AG04449 (cell line): ENCODE measurements at regions not wholly inside any gene's neighbourhood (a gene's known extent, or its start where the extent isn't known, plus 50 kb on each side); places are given as distances from the start of the nearest gene placed in this dataset.

Source experiments
- CTCF ChIA-PET: fragments of 350-600 bp; formaldehyde crosslinking; extraction: SDS; loops from one replicate; lab custom pipeline; 2021; ENCODE audit warnings: antibody characterized with exemption; lab: Yijun Ruan, JAX
- POLR2A ChIA-PET: fragments of 400-600, 350-600 bp; formaldehyde crosslinking; extraction: SDS; loops from one replicate; lab custom pipeline; 2020; ENCODE audit warnings: antibody characterized with exemption, inconsistent platforms; lab: Yijun Ruan, JAX
- DNase-seq: peaks from one replicate; pipeline ENCODE4 v3.0.0-alpha.2; 2010; ENCODE audit warnings: low read depth, low spot score
- H3K4me3 ChIP-seq: 2 replicates; pipeline ENCODE4 v1.5.1; 2011; ENCODE audit warnings: low read depth, mild to moderate bottlenecking, control low read depth, low read length
- CTCF ChIP-seq: IDR thresholded peaks from one replicate; pipeline ENCODE4 v1.5.1; 2011; ENCODE audit warnings: mild to moderate bottlenecking, moderate library complexity, low read length, control low read depth, inconsistent platforms; ENCODE audit not compliant: insufficient read depth; ENCODE audit errors: missing control alignments

GRCh38 chr6:51511081-51511480 is 576.3 kb downstream of the PKHD1 start:
- no peak for DNase-seq
- no peak for TF ChIP-seq CTCF
- ChIA-PET POLR2A (no interaction called here), CTCF (no interaction called here)
- H3K4me3 ChIP-seq = no peak overlapping the region

GRCh38 chr6:51513891-51514747 is 573.3 kb downstream of the PKHD1 start:
- ChIA-PET CTCF (no interaction called here), POLR2A (no interaction called here)
- no peak for DNase-seq
- no peak for TF ChIP-seq CTCF
- no peak overlapping the region for H3K4me3 ChIP-seq

- CTCF ChIA-PET = no interaction called here
- H3K4me3 ChIP-seq = no peak overlapping the region
- no peak for DNase-seq
- TF ChIP-seq CTCF = no peak
- POLR2A ChIA-PET = no interaction called here
Observed at GRCh38 chr6:51514748-51515402, 572.5 kb downstream of the PKHD1 start.

- no peak for TF ChIP-seq CTCF
- ChIA-PET POLR2A (no interaction called here), CTCF (no interaction called here)
- DNase-seq = no peak
- H3K4me3 ChIP-seq = no peak overlapping the region
Observed at GRCh38 chr6:51526049-51526448, 561.4 kb downstream of the PKHD1 start.

GRCh38 chr6:51526922-51527321 is 560.5 kb downstream of the PKHD1 start:
- TF ChIP-seq CTCF = no peak
- ChIA-PET POLR2A (no interaction called here), CTCF (no interaction called here)
- no peak for DNase-seq
- no peak overlapping the region for H3K4me3 ChIP-seq

- no peak for TF ChIP-seq CTCF
- no peak for DNase-seq
- POLR2A ChIA-PET = no interaction called here
- no peak overlapping the region for H3K4me3 ChIP-seq
- CTCF ChIA-PET = no interaction called here
Observed at GRCh38 chr6:51528556-51528955, 558.9 kb downstream of the PKHD1 start.
